IMR-90 (cell line): ENCODE measurements at regions not wholly inside any gene's neighbourhood (a gene's known extent, or its start where the extent isn't known, plus 50 kb on each side); places are given as distances from the start of the nearest gene placed in this dataset.

Experiments
- ATAC-seq: fragments of 200-7000 bp; cut with Tn5 transposase; 2 replicates; pipeline ENCODE4 v1.9.1; 2020; ENCODE audit warnings: low read depth, mild to moderate bottlenecking, moderate library complexity
- BruUV-seq: library from RNA; stranded (reverse); fragments of 400-500 nt; replicated peaks from 2 replicates; lab custom pipeline; 2021; lab: Mats Ljungman, UMichigan
- CTCF ChIA-PET: fragments of 300-600 bp; formaldehyde crosslinking; extraction: SDS; loops from one replicate; lab custom pipeline; 2021; ENCODE audit warnings: antibody characterized with exemption; lab: Yijun Ruan, JAX
- POLR2A ChIA-PET: fragments of 300-600 bp; sonication (Branson Sonifier 250); formaldehyde crosslinking; loops from one replicate; lab custom pipeline; 2022; ENCODE audit warnings: antibody characterized with exemption; ENCODE audit not compliant: unreplicated experiment; lab: Charles Lee
- DNase-seq: peaks from one replicate; pipeline ENCODE4 v3.0.0; 2013
- H2AFZ ChIP-seq: replicated peaks from 2 replicates; pipeline ENCODE3; 2013; ENCODE audit warnings: low read length, mild to moderate bottlenecking; ENCODE audit not compliant: poor library complexity
- H2AK5ac ChIP-seq: 2 replicates; pipeline ENCODE4 v1.6.1; 2013; ENCODE audit warnings: low read depth, low read length, inconsistent platforms
- H2AK9ac ChIP-seq: replicated peaks from 2 replicates; pipeline ENCODE3; 2013; ENCODE audit warnings: mild to moderate bottlenecking, low read depth, low read length, moderate library complexity; ENCODE audit not compliant: poor library complexity
- H2BK120ac ChIP-seq: 2 replicates; pipeline ENCODE4 v1.6.1; 2013; ENCODE audit warnings: low read depth, low read length, inconsistent platforms
- H2BK15ac ChIP-seq: 3 replicates; pipeline ENCODE4 v1.6.1; 2013; ENCODE audit warnings: low read depth, low read length, inconsistent platforms
- H2BK20ac ChIP-seq: 2 replicates; pipeline ENCODE4 v1.6.1; 2013; ENCODE audit warnings: low read depth, mild to moderate bottlenecking, inconsistent platforms, low read length, moderate library complexity
- H2BK5ac ChIP-seq: 2 replicates; pipeline ENCODE4 v1.6.1; 2013; ENCODE audit warnings: mild to moderate bottlenecking, low read depth, low read length, inconsistent platforms; ENCODE audit not compliant: poor library complexity, severe bottlenecking
- H3K14ac ChIP-seq: replicated peaks from 2 replicates; pipeline ENCODE4 v1.6.1; 2013; ENCODE audit warnings: low read depth, low read length, inconsistent platforms
- H3K18ac ChIP-seq: 2 replicates; pipeline ENCODE4 v1.6.1; 2013; ENCODE audit warnings: low read depth, low read length, control low read depth
- H3K23ac ChIP-seq: 2 replicates; pipeline ENCODE4 v1.6.1; 2013; ENCODE audit warnings: low read depth, low read length, inconsistent platforms
- H3K27ac ChIP-seq: 2 replicates; pipeline ENCODE4 v1.5.1; 2013; ENCODE audit warnings: mild to moderate bottlenecking, control low read depth, low read length; ENCODE audit not compliant: insufficient read depth
- H3K27me3 ChIP-seq: 2 replicates; pipeline ENCODE4 v1.6.1; 2013; ENCODE audit warnings: low read length; ENCODE audit not compliant: control insufficient read depth, insufficient read depth
- H3K36me3 ChIP-seq: 2 replicates; pipeline ENCODE4 v1.6.1; 2013; ENCODE audit warnings: low read length, mixed read lengths; ENCODE audit not compliant: control insufficient read depth, insufficient read depth
- H3K4ac ChIP-seq: 2 replicates; pipeline ENCODE4 v1.6.1; 2013; ENCODE audit warnings: low read depth, low read length, inconsistent platforms
- H3K4me1 ChIP-seq: 2 replicates; pipeline ENCODE4 v1.6.1; 2013; ENCODE audit warnings: low read length, mixed read lengths; ENCODE audit not compliant: control insufficient read depth, insufficient read depth
- H3K4me2 ChIP-seq: 2 replicates; pipeline ENCODE4 v1.6.1; 2013; ENCODE audit warnings: low read depth, mild to moderate bottlenecking, control low read depth, low read length, moderate library complexity
- H3K4me3 ChIP-seq: 2 replicates; pipeline ENCODE4 v1.5.1; 2013; ENCODE audit warnings: low read depth, mild to moderate bottlenecking, control low read depth, low read length, moderate library complexity; ENCODE audit not compliant: insufficient read depth
- H3K56ac ChIP-seq: 2 replicates; pipeline ENCODE4 v1.6.1; 2013; ENCODE audit warnings: low read length, inconsistent platforms; ENCODE audit not compliant: insufficient read depth; ENCODE audit errors: extremely low read depth
- H3K79me1 ChIP-seq, 2 experiments: 2 replicates each; pipeline ENCODE4 v1.6.1; 2013; ENCODE audit warnings: low read length in 2 of 2, inconsistent platforms in 1 of 2, low read depth in 1 of 2
- H3K9ac ChIP-seq: 2 replicates; pipeline ENCODE4 v1.6.1; 2013; ENCODE audit warnings: low read depth, low read length, control low read depth
- H3K9me1 ChIP-seq: 2 replicates; pipeline ENCODE4 v1.6.1; 2013; ENCODE audit warnings: low read length, inconsistent platforms; ENCODE audit not compliant: insufficient read depth
- H3K9me3 ChIP-seq: 2 replicates; pipeline ENCODE4 v1.6.1; 2013; ENCODE audit warnings: low read length; ENCODE audit not compliant: control insufficient read depth, insufficient read depth
- H4K20me1 ChIP-seq: 2 replicates; pipeline ENCODE4 v1.6.1; 2013; ENCODE audit warnings: low read length, inconsistent platforms; ENCODE audit not compliant: insufficient read depth
- H4K5ac ChIP-seq: 2 replicates; pipeline ENCODE4 v1.6.1; 2013; ENCODE audit warnings: mild to moderate bottlenecking, low read depth, low read length, control low read depth
- H4K8ac ChIP-seq, 2 experiments: 2 replicates each; pipeline ENCODE4 v1.6.1; 2013; ENCODE audit warnings: low read depth in 2 of 2, low read length in 2 of 2, control low read depth in 1 of 2, inconsistent platforms in 1 of 2
- H4K91ac ChIP-seq: 2 replicates; pipeline ENCODE4 v1.6.1; 2013; ENCODE audit warnings: low read depth, low read length, inconsistent platforms; ENCODE audit not compliant: insufficient read depth
- CHD1 ChIP-seq: IDR thresholded peaks from 2 replicates; pipeline ENCODE4 v1.6.1; 2012; ENCODE audit warnings: low read depth, low read length, improper control_type of control experiment
- MAZ ChIP-seq: IDR thresholded peaks from 2 replicates; pipeline ENCODE4 v1.6.1; 2012; ENCODE audit warnings: low read depth, mild to moderate bottlenecking, low read length, improper control_type of control experiment, moderate library complexity, borderline replicate concordance
- MXI1 ChIP-seq: IDR thresholded peaks from 2 replicates; pipeline ENCODE4 v1.6.1; 2012; ENCODE audit warnings: low read depth, mild to moderate bottlenecking, low read length, moderate library complexity, borderline replicate concordance
- SMC3 ChIP-seq: fragments of 150-350 bp; IDR thresholded peaks from 2 replicates; pipeline ENCODE4 v1.6.1; 2016; ENCODE audit warnings: low read depth, mild to moderate bottlenecking, antibody characterized with exemption, low read length, moderate library complexity
- WGBS, 2 experiments: methylation state at CpG; one replicate each; pipeline versions ENCODE4 v1.1.5 to v1.1.7; 2013; ENCODE audit warnings: missing lambda C conversion rate in 2 of 2; ENCODE audit not compliant: insufficient read length in 1 of 2; ENCODE audit errors: extremely low coverage in 2 of 2; 5-methylcytosine and 5-hydroxymethylcytosine counted together
- dilution Hi-C: fragments of 300-500 bp; cut with HindIII; formaldehyde crosslinking; loops from one replicate; pipeline ENCODE4 v1.14.3; 2018; ENCODE audit warnings: low sequenced_read_pairs; ENCODE audit not compliant: unreplicated experiment
- in situ Hi-C: fragments of 300-500 bp; cut with MboI; formaldehyde crosslinking; loops from 3 replicates; pipeline ENCODE4 v1.14.3; 2019; ENCODE audit warnings: low sequenced_read_pairs, inconsistent platforms, mixed read lengths
- intact Hi-C: fragments of 100-400 bp; cut with micrococcal nuclease; formaldehyde crosslinking; loops from 2 replicates; pipeline ENCODE4 v1.10.0; 2022

- H3K36me3 ChIP-seq = no peaks in the 10 kb centered on the region
- H4K8ac ChIP-seq = no peak overlapping the region
- no peak overlapping the region for H3K56ac ChIP-seq
- H3K9me1 ChIP-seq = no peaks in the 10 kb centered on the region
- no peak overlapping the region for H4K91ac ChIP-seq
- ChIA-PET CTCF (no interaction called here), POLR2A (no interaction called here)
- no peak overlapping the region for H3K4me2 ChIP-seq
- no TSS peak for BruUV-seq
- intact Hi-C loops = no loop called here
- no peak overlapping the region for H2BK20ac ChIP-seq
- no peak overlapping the region for H4K5ac ChIP-seq
- WGBS, 2 experiments = no CpG with 5 or more reads among the region's 2 CpGs
- H3K4me1 ChIP-seq = no peaks in the 10 kb centered on the region
- no peak overlapping the region for H3K4me3 ChIP-seq
- no peaks in the 10 kb centered on the region for H3K79me1 ChIP-seq
- no peak overlapping the region for H2AK5ac ChIP-seq
- TF ChIP-seq SMC3 (no peak), MXI1 (no peak), MAZ (no peak), CHD1 (no peak)
- H3K9ac ChIP-seq = no peak overlapping the region
- no peak overlapping the region for H2BK120ac ChIP-seq
- H2AK9ac ChIP-seq = no peak overlapping the region
- ATAC-seq = no peak
- H2AFZ ChIP-seq = no peak overlapping the region
- H4K20me1 ChIP-seq = no peaks in the 10 kb centered on the region
- no peak for DNase-seq
- H3K27me3 ChIP-seq = no peaks in the 10 kb centered on the region
- H3K4ac ChIP-seq = no peak overlapping the region
- H3K18ac ChIP-seq = no peak overlapping the region
- H3K14ac ChIP-seq = no peak overlapping the region
- no peak overlapping the region for H2BK5ac ChIP-seq
- dilution Hi-C loops = no loop called here
- no peak overlapping the region for H3K23ac ChIP-seq
- H3K9me3 ChIP-seq = no peaks in the 10 kb centered on the region
- in situ Hi-C loops = no loop called here
- H2BK15ac ChIP-seq = no peak overlapping the region
- H3K27ac ChIP-seq = no peak overlapping the region
Measured at GRCh38 chr1:196043268-196043667, 565.0 kb downstream of the KCNT2 start.
